ENCODE measurements at regions not wholly inside any gene's neighbourhood (a gene's known extent, or its start where the extent isn't known, plus 50 kb on each side); places are given as distances from the start of the nearest gene placed in this dataset.

DNA sequence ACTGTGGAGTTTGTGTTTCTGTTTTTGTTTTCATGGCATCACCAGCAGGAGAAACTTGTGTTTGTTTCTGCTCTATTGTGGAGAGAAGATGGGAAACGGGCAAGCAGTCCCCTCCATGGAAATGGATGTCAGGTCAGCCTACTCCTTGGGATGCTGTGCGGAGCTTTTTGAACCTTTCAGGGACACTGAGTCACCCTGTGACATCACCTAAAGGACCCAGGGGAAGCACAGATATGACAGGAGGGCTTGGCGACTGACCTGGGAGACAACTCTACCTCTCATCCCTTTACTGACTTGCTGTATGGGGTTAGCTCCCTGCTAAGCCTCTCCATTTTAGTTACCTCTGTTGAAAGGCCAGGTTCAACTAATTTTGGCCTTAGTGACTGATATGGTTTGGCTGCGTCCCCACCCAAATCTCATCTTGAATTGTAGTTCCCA is 706.9 kb upstream of the TMEM132C start:
- TF ChIP-seq, protein P1, sequence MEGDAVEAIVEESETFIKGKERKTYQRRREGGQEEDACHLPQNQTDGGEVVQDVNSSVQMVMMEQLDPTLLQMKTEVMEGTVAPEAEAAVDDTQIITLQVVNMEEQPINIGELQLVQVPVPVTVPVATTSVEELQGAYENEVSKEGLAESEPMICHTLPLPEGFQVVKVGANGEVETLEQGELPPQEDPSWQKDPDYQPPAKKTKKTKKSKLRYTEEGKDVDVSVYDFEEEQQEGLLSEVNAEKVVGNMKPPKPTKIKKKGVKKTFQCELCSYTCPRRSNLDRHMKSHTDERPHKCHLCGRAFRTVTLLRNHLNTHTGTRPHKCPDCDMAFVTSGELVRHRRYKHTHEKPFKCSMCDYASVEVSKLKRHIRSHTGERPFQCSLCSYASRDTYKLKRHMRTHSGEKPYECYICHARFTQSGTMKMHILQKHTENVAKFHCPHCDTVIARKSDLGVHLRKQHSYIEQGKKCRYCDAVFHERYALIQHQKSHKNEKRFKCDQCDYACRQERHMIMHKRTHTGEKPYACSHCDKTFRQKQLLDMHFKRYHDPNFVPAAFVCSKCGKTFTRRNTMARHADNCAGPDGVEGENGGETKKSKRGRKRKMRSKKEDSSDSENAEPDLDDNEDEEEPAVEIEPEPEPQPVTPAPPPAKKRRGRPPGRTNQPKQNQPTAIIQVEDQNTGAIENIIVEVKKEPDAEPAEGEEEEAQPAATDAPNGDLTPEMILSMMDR (IDR thresholded peaks at IDR 0.05 in 4 of 5, conservative IDR thresholded peaks at IDR 0.05 in 1 of 5), result no peak
- no peak for TF ChIP-seq POLR2A (IDR thresholded peaks at IDR 0.05)

All from gastrocnemius medialis (tissue), 4 donors.